Mucosa of descending colon (tissue), 3 donors: ENCODE measurements at regions not wholly inside any gene's neighbourhood (a gene's known extent, or its start where the extent isn't known, plus 50 kb on each side); places are given as distances from the start of the nearest gene placed in this dataset.

Experiments used
- ATAC-seq: fragments of 200-7000 bp; cut with Tn5 transposase; one replicate; pipeline ENCODE4 v1.9.1; 2020; ENCODE audit warnings: mild to moderate bottlenecking, moderate library complexity
- DNase-seq, 3 donors: peaks; one replicate each; pipeline ENCODE4 v3.0.0-alpha.2; 2020
- H3K36me3 ChIP-seq: fragments of 200-600 bp; one replicate; pipeline ENCODE4 v1.8.0; 2021; ENCODE audit warnings: low read depth, mild to moderate bottlenecking
- H3K4me1 ChIP-seq: fragments of 200-600 bp; one replicate; pipeline ENCODE4 v1.8.0; 2021; ENCODE audit warnings: low read depth, mild to moderate bottlenecking
- H3K4me3 ChIP-seq: fragments of 200-600 bp; one replicate; pipeline ENCODE4 v1.8.0; 2021; ENCODE audit warnings: mild to moderate bottlenecking
- H3K9me3 ChIP-seq: fragments of 200-600 bp; one replicate; pipeline ENCODE4 v1.8.0; 2021; ENCODE audit warnings: mild to moderate bottlenecking
- intact Hi-C, 2 donors: fragments of 100-400 bp; cut with DNase I in 1 of 2; cut with micrococcal nuclease in 1 of 2; formaldehyde crosslinking; loops; one replicate each; pipeline versions ENCODE4 v1.11.0 to v1.11.1; 2022; cut with DNase I, micrococcal nuclease
- TF ChIP-seq, protein P1 (sequence below): fragments of 200-600 bp; IDR thresholded peaks from one replicate; pipeline ENCODE4 v1.8.0; 2022; ENCODE audit warnings: antibody characterized with exemption, mild to moderate bottlenecking
- donor health status: DM: no; HTN: no; CAD: no; lungs with moderate emphysema.
- donor health status: DM: no; HTN: no; CAD: no.
- donor health status: DM: no; HTN: yes; CAD: no.

- intact Hi-C loops: no loop called here
- DNase-seq (no peak), ATAC-seq (no peak)
- Histone ChIP-seq H3K9me3 (no peaks in the 10 kb centered on the region), H3K36me3 (no peaks in the 10 kb centered on the region), H3K4me3 (no peak overlapping the region), H3K4me1 (no peaks in the 10 kb centered on the region)
- TF ChIP-seq, protein P1, sequence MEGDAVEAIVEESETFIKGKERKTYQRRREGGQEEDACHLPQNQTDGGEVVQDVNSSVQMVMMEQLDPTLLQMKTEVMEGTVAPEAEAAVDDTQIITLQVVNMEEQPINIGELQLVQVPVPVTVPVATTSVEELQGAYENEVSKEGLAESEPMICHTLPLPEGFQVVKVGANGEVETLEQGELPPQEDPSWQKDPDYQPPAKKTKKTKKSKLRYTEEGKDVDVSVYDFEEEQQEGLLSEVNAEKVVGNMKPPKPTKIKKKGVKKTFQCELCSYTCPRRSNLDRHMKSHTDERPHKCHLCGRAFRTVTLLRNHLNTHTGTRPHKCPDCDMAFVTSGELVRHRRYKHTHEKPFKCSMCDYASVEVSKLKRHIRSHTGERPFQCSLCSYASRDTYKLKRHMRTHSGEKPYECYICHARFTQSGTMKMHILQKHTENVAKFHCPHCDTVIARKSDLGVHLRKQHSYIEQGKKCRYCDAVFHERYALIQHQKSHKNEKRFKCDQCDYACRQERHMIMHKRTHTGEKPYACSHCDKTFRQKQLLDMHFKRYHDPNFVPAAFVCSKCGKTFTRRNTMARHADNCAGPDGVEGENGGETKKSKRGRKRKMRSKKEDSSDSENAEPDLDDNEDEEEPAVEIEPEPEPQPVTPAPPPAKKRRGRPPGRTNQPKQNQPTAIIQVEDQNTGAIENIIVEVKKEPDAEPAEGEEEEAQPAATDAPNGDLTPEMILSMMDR: no peak
These were observed 952.9 kb upstream of the EPHA7 start for GRCh38 chr6:94372229-94372628.

DNA sequence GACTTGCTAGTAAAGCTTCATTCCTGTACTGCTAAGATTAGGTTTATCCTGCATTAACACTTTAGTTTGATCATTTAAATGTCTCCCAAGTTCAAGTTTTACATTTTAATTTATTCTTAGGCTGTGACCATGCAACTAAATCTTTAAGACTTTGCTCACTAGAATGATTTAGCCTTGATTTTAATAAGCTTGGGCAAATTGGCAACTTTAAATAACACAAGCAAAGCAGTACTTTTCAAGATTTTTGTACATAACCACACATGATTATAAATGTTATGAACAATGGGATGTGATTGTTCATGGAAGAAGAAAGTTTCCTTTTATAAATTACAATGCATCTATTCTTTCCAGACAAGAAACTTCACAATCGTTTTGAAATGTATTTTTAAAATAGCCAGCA, 948.0 kb upstream of the EPHA7 start:
- no peak overlapping the region for H3K4me3 ChIP-seq
- ATAC-seq (no peak), DNase-seq (no peak)
- H3K4me1 ChIP-seq: no peaks in the 10 kb centered on the region
- H3K9me3 ChIP-seq: no peaks in the 10 kb centered on the region
- intact Hi-C loops: no loop called here
- TF ChIP-seq, protein P1: no peak
- no peaks in the 10 kb centered on the region for H3K36me3 ChIP-seq

- Histone ChIP-seq H3K4me3 (no peak overlapping the region), H3K36me3 (no peaks in the 10 kb centered on the region), H3K4me1 (no peaks in the 10 kb centered on the region), H3K9me3 (no peaks in the 10 kb centered on the region)
- ATAC-seq (peak; percentile 8), DNase-seq (peak in 1 of 3 donors; percentile 36)
- TF ChIP-seq, protein P1: no peak
- intact Hi-C loops: no loop called here
These were observed 942.9 kb upstream of the EPHA7 start for GRCh38 chr6:94362061-94362864.

GRCh38 chr6:94361304-94362060, 942.1 kb upstream of the EPHA7 start:
- TF ChIP-seq, protein P1: no peak

GRCh38 chr6:94357381-94357980, 938.1 kb upstream of the EPHA7 start:
- Histone ChIP-seq H3K4me1 (no peaks in the 10 kb centered on the region), H3K4me3 (no peak overlapping the region), H3K9me3 (no peaks in the 10 kb centered on the region), H3K36me3 (no peaks in the 10 kb centered on the region)
- no peak for ATAC-seq
- intact Hi-C loops: no loop called here
- TF ChIP-seq, protein P1: no peak
- DNase-seq: no peak

More at GRCh38 chr6:94361304-94362060, 942.1 kb upstream of the EPHA7 start:
- DNase-seq (no peak), ATAC-seq (no peak)
- H3K4me1 ChIP-seq: no peaks in the 10 kb centered on the region
- no peaks in the 10 kb centered on the region for H3K9me3 ChIP-seq
- no peaks in the 10 kb centered on the region for H3K36me3 ChIP-seq
- H3K4me3 ChIP-seq: no peak overlapping the region
- intact Hi-C loops: no loop called here
